Neural cell (in vitro differentiated cells): ENCODE measurements at regions not wholly inside any gene's neighbourhood (a gene's known extent, or its start where the extent isn't known, plus 50 kb on each side); places are given as distances from the start of the nearest gene placed in this dataset.

Experiments used
- H2AFZ ChIP-seq: fragments of 200-600, 300-800 bp; sonication (generic), shearing (Covaris generic); 2 replicates; pipeline ENCODE4 v1.6.0; 2014; ENCODE audit warnings: low read depth, mild to moderate bottlenecking, antibody characterized with exemption, low read length, moderate library complexity
- H3F3A ChIP-seq: fragments of 200-600 bp; shearing (Covaris generic); 2 replicates; pipeline ENCODE4 v1.6.1; 2016; ENCODE audit warnings: mild to moderate bottlenecking, moderate library complexity, mixed read lengths, antibody characterized with exemption, low read length; ENCODE audit not compliant: insufficient read depth, poor library complexity, severe bottlenecking
- H3K27ac ChIP-seq: fragments of 200-600, 300-800 bp; sonication (generic), shearing (Covaris generic); 2 replicates; pipeline ENCODE4 v1.5.1; 2014; ENCODE audit warnings: mild to moderate bottlenecking, low read length, moderate library complexity
- H3K27me3 ChIP-seq: fragments of 300-800, 200-600 bp; sonication (generic), shearing (Covaris generic); 2 replicates; pipeline ENCODE4 v1.6.0; 2014; ENCODE audit warnings: mild to moderate bottlenecking, low read depth, low read length, moderate library complexity; ENCODE audit not compliant: insufficient read depth
- H3K36me3 ChIP-seq: fragments of 300-800, 200-600 bp; sonication (generic), shearing (Covaris generic); 2 replicates; pipeline ENCODE4 v1.5.1; 2014; ENCODE audit warnings: mild to moderate bottlenecking, antibody characterized with exemption, low read length, moderate library complexity; ENCODE audit not compliant: insufficient read depth
- H3K4me2 ChIP-seq: fragments of 300-800, 200-600 bp; sonication (generic), shearing (Covaris generic); 2 replicates; pipeline ENCODE4 v1.6.0; 2014; ENCODE audit warnings: mild to moderate bottlenecking, low read length
- H3K4me3 ChIP-seq: fragments of 300-800, 200-600 bp; sonication (generic), shearing (Covaris generic); 2 replicates; pipeline ENCODE4 v1.5.1; 2014; ENCODE audit warnings: mild to moderate bottlenecking, low read length, moderate library complexity
- H3K79me2 ChIP-seq: fragments of 200-600 bp; shearing (Covaris generic); replicated peaks from 2 replicates; pipeline ENCODE4 v1.6.0; 2014; ENCODE audit warnings: mild to moderate bottlenecking, low read length, moderate library complexity; ENCODE audit not compliant: insufficient read depth
- H3K9ac ChIP-seq: fragments of 300-800, 200-600 bp; sonication (generic), shearing (Covaris generic); 2 replicates; pipeline ENCODE4 v1.6.1; 2016; ENCODE audit warnings: mild to moderate bottlenecking, low read length, mixed read lengths
- H3K9me2 ChIP-seq: fragments of 200-600 bp; shearing (Covaris generic); 2 replicates; pipeline ENCODE4 v1.6.1; 2016; ENCODE audit warnings: mild to moderate bottlenecking, low read length, mixed read lengths; ENCODE audit not compliant: insufficient read depth
- H3K9me3 ChIP-seq: fragments of 200-600, 300-800 bp; sonication (generic), shearing (Covaris generic); 2 replicates; pipeline ENCODE4 v1.6.1; 2016; ENCODE audit warnings: mild to moderate bottlenecking, mixed run types, low read length, moderate library complexity, mixed read lengths
- H4K20me1 ChIP-seq: fragments of 200-600 bp; shearing (Covaris generic); 2 replicates; pipeline ENCODE4 v1.6.1; 2016; ENCODE audit warnings: mild to moderate bottlenecking, mixed run types; ENCODE audit not compliant: insufficient read depth
- CTCF ChIP-seq: fragments of 450-650 bp; IDR thresholded peaks from 2 replicates; pipeline ENCODE4 v1.5.1; 2014; ENCODE audit warnings: antibody characterized with exemption, mild to moderate bottlenecking, moderate library complexity; ENCODE audit not compliant: poor library complexity, severe bottlenecking
- EP300 ChIP-seq: fragments of 450-650 bp; conservative IDR thresholded peaks from 2 replicates; pipeline ENCODE4 v1.6.1; 2014; ENCODE audit warnings: antibody characterized with exemption, mild to moderate bottlenecking, moderate library complexity; ENCODE audit not compliant: poor library complexity, severe bottlenecking
- EZH2 ChIP-seq: fragments of 200-600, 300-800 bp; shearing (Covaris generic), sonication (generic); IDR thresholded peaks from 2 replicates; pipeline ENCODE4 v1.6.1; 2014; ENCODE audit warnings: antibody characterized with exemption, low read length, borderline replicate concordance, mild to moderate bottlenecking; ENCODE audit not compliant: insufficient read depth, poor library complexity, severe bottlenecking
- MXI1 ChIP-seq: fragments of 450-650 bp; conservative IDR thresholded peaks from 2 replicates; pipeline ENCODE4 v1.6.1; 2014; ENCODE audit warnings: antibody characterized with exemption, mild to moderate bottlenecking; ENCODE audit not compliant: poor library complexity, severe bottlenecking
- POLR2AphosphoS5 ChIP-seq: IDR thresholded peaks from 2 replicates; pipeline ENCODE4 v1.6.1; 2012
- RAD21 ChIP-seq: fragments of 450-650 bp; conservative IDR thresholded peaks from 2 replicates; pipeline ENCODE4 v1.6.1; 2014; ENCODE audit warnings: antibody characterized with exemption, mild to moderate bottlenecking, moderate library complexity
- REST ChIP-seq: IDR thresholded peaks from 2 replicates; pipeline ENCODE4 v1.6.1; 2012; ENCODE audit warnings: borderline replicate concordance
- SMC3 ChIP-seq: fragments of 450-650 bp; conservative IDR thresholded peaks from 2 replicates; pipeline ENCODE4 v1.6.1; 2014; ENCODE audit warnings: antibody characterized with exemption, mild to moderate bottlenecking, moderate library complexity; ENCODE audit not compliant: poor library complexity
- TAF1 ChIP-seq: IDR thresholded peaks from 2 replicates; pipeline ENCODE4 v1.6.1; 2012; ENCODE audit warnings: low read depth

DNA sequence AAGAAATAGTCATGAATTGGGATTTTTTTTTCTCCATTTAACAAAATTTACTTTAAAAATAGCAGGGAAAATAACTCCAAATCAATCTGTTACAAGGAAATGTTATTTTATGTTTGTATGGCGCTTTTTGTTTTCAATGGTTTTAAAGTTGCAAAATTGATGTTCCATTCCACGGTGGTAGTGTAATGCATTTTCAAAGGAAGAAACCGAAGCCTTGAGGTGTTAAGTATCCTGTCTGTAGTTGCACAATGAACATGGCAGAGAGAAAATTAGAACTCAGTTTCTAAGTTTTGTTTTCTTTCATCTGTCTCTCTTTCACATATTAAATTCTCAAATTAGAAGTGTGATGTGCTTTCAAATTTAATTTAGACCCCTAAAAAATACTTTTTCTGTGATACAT, 841.8 kb downstream of the USP25 start:
- no peak overlapping the region for H3K4me2 ChIP-seq
- H3K9me3 ChIP-seq, result no peaks in the 10 kb centered on the region
- TF ChIP-seq SMC3 (no peak), EP300 (no peak), TAF1 (no peak), REST (no peak), EZH2 (no peak), POLR2AphosphoS5 (no peak), RAD21 (no peak), CTCF (no peak), MXI1 (no peak)
- no peak overlapping the region for H2AFZ ChIP-seq
- H3K79me2 ChIP-seq, result no peaks in the 10 kb centered on the region
- no peaks in the 10 kb centered on the region for H4K20me1 ChIP-seq
- H3K4me3 ChIP-seq, result no peak overlapping the region
- H3F3A ChIP-seq, result no peaks in the 10 kb centered on the region
- no peaks in the 10 kb centered on the region for H3K36me3 ChIP-seq
- H3K27me3 ChIP-seq, result no peaks in the 10 kb centered on the region
- no peaks in the 10 kb centered on the region for H3K9me2 ChIP-seq
- no peak overlapping the region for H3K9ac ChIP-seq
- no peak overlapping the region for H3K27ac ChIP-seq

DNA sequence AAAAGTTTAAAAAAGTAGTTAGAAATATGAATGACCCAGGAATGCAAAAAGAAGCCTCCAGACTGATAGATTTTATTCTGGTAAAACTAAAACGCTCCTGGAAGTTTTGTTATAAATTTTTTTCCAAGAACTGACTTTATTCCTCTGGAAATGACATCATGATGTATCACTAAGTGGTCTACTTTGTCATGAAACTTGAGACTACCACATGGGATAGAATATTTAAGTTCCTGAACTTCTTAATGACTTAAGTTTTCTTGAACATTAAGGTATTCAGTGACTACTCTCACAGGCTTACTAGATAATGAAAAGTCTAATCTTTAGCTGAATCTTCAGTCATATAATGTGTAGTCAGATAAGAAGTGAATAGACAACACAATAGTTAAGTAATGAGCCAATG, 842.2 kb downstream of the USP25 start:
- Histone ChIP-seq H3K27ac (no peak overlapping the region), H3K9ac (no peak overlapping the region), H4K20me1 (no peaks in the 10 kb centered on the region), H3K4me2 (no peak overlapping the region), H3K79me2 (no peaks in the 10 kb centered on the region), H3K4me3 (no peak overlapping the region), H3K27me3 (no peaks in the 10 kb centered on the region), H2AFZ (no peak overlapping the region), H3K36me3 (no peaks in the 10 kb centered on the region), H3K9me3 (no peaks in the 10 kb centered on the region), H3F3A (no peaks in the 10 kb centered on the region), H3K9me2 (no peaks in the 10 kb centered on the region)
- TF ChIP-seq EP300 (no peak), EZH2 (no peak), RAD21 (no peak), TAF1 (no peak), CTCF (no peak), REST (no peak), MXI1 (no peak), POLR2AphosphoS5 (no peak), SMC3 (no peak)
